WTC11 (cell line): ENCODE measurements at regions not wholly inside any gene's neighbourhood (a gene's known extent, or its start where the extent isn't known, plus 50 kb on each side); places are given as distances from the start of the nearest gene placed in this dataset.

Experiments
- ATAC-seq: fragments of 200-7000 bp; cut with Tn5 transposase; 2 replicates; pipeline ENCODE4 v1.10.0; 2021; ENCODE audit warnings: mild to moderate bottlenecking, moderate library complexity
- CTCF ChIA-PET: fragments of 300-600 bp; sonication (Branson Sonifier 250); formaldehyde crosslinking; loops from one replicate; lab custom pipeline; 2021; ENCODE audit warnings: antibody characterized with exemption; lab: Charles Lee
- POLR2A ChIA-PET: fragments of 350-600 bp; sonication (Branson Sonifier 250); formaldehyde crosslinking; loops from one replicate; lab custom pipeline; 2021; ENCODE audit warnings: antibody characterized with exemption; lab: Charles Lee
- DNase-seq: peaks from one replicate; pipeline ENCODE4 v3.0.0; 2021; ENCODE audit warnings: low spot score
- H3K27ac Mint-ChIP-seq: 2 replicates; pipeline ENCODE4 v1.8.0; 2021; ENCODE audit warnings: mixed read lengths
- H3K27me3 Mint-ChIP-seq: 2 replicates; pipeline ENCODE4 v1.8.0; 2021; ENCODE audit warnings: low read depth, mild to moderate bottlenecking, moderate library complexity, mixed read lengths
- H3K36me3 Mint-ChIP-seq: 2 replicates; pipeline ENCODE4 v1.8.0; 2021; ENCODE audit warnings: mixed read lengths
- H3K4me1 Mint-ChIP-seq: 2 replicates; pipeline ENCODE4 v1.8.0; 2022; ENCODE audit warnings: mixed read lengths
- H3K4me3 Mint-ChIP-seq: 2 replicates; pipeline ENCODE4 v1.8.0; 2021; ENCODE audit warnings: mild to moderate bottlenecking, moderate library complexity, mixed read lengths
- H3K9me3 Mint-ChIP-seq: 2 replicates; pipeline ENCODE4 v1.8.0; 2021; ENCODE audit warnings: mixed read lengths
- CREB1 ChIP-seq: sonication (generic); formaldehyde crosslinking; IDR thresholded peaks from 2 replicates; pipeline ENCODE4 v1.8.0; 2023; ENCODE audit warnings: mild to moderate bottlenecking, missing genetic modification reagents
- EMX1 ChIP-seq: fragments of 250-450 bp; sonication (Bioruptor Pico); IDR thresholded peaks from 2 replicates; pipeline ENCODE4 v1.8.0; 2021; ENCODE audit warnings: mild to moderate bottlenecking
- FOXK1 ChIP-seq: sonication (generic); formaldehyde crosslinking; IDR thresholded peaks from 2 replicates; pipeline ENCODE4 v1.8.0; 2022; ENCODE audit warnings: mild to moderate bottlenecking, moderate library complexity, missing genetic modification reagents
- FOXP1 ChIP-seq: sonication (generic); formaldehyde crosslinking; IDR thresholded peaks from 2 replicates; pipeline ENCODE4 v1.8.0; 2022; ENCODE audit warnings: missing genetic modification reagents, mild to moderate bottlenecking, moderate library complexity, borderline replicate concordance
- GRHL2 ChIP-seq: fragments of 250-450 bp; sonication (Bioruptor Pico); IDR thresholded peaks from 2 replicates; pipeline ENCODE4 v1.8.0; 2022; ENCODE audit warnings: mild to moderate bottlenecking, moderate library complexity; ENCODE audit not compliant: insufficient replicate concordance, severe bottlenecking
- NFYB ChIP-seq: sonication (generic); formaldehyde crosslinking; conservative IDR thresholded peaks from 2 replicates; pipeline ENCODE4 v1.8.0; 2022; ENCODE audit warnings: low read depth, missing genetic modification reagents
- NR1H2 ChIP-seq: sonication (generic); formaldehyde crosslinking; IDR thresholded peaks from 2 replicates; pipeline ENCODE4 v1.9.0; 2021; ENCODE audit warnings: mild to moderate bottlenecking, moderate library complexity, missing genetic modification reagents
- NR3C1 ChIP-seq: sonication (generic); formaldehyde crosslinking; conservative IDR thresholded peaks from 2 replicates; pipeline ENCODE4 v1.8.1; 2023; ENCODE audit warnings: low read depth, mild to moderate bottlenecking, missing genetic modification reagents
- SP1 ChIP-seq: sonication (generic); formaldehyde crosslinking; conservative IDR thresholded peaks from 2 replicates; pipeline ENCODE4 v1.8.1; 2022; ENCODE audit warnings: missing genetic modification reagents
- ZNF396 ChIP-seq: fragments of 250-450 bp; sonication (Bioruptor Pico); IDR thresholded peaks from 2 replicates; pipeline ENCODE4 v1.8.0; 2021; ENCODE audit warnings: mild to moderate bottlenecking, moderate library complexity, borderline replicate concordance
- TF ChIP-seq, protein P1 (sequence below): sonication (generic); formaldehyde crosslinking; IDR thresholded peaks from 2 replicates; pipeline ENCODE4 v1.8.1; 2023; ENCODE audit warnings: mild to moderate bottlenecking, missing genetic modification reagents, borderline replicate concordance
- TF ChIP-seq, protein P2 (sequence below): sonication (generic); formaldehyde crosslinking; IDR thresholded peaks from 2 replicates; pipeline ENCODE4 v1.8.0; 2023; ENCODE audit warnings: missing genetic modification reagents
- TF ChIP-seq, protein P3 (sequence below): fragments of 250-450 bp; sonication (Bioruptor Pico); conservative IDR thresholded peaks from 2 replicates; pipeline ENCODE4 v1.9.0; 2021; ENCODE audit warnings: mild to moderate bottlenecking
- TF ChIP-seq, protein P4 (sequence below): sonication (generic); formaldehyde crosslinking; IDR thresholded peaks from 2 replicates; pipeline ENCODE4 v1.8.1; 2022; ENCODE audit warnings: missing genetic modification reagents, borderline replicate concordance
- TF ChIP-seq, protein P5 (sequence below): sonication (generic); formaldehyde crosslinking; IDR thresholded peaks from 2 replicates; pipeline ENCODE4 v1.8.1; 2022; ENCODE audit warnings: mild to moderate bottlenecking, moderate library complexity, missing genetic modification reagents
- TF ChIP-seq, protein P6 (sequence below): sonication (generic); formaldehyde crosslinking; IDR thresholded peaks from 2 replicates; pipeline ENCODE4 v1.8.1; 2022; ENCODE audit warnings: low read depth, missing genetic modification reagents, borderline replicate concordance
- TF ChIP-seq, protein P7 (sequence below): fragments of 250-450 bp; sonication (Bioruptor Pico); IDR thresholded peaks from 2 replicates; pipeline ENCODE4 v2.1.2; 2022; ENCODE audit warnings: mild to moderate bottlenecking, moderate library complexity
- TF ChIP-seq, protein P8 (sequence below): sonication (generic); formaldehyde crosslinking; conservative IDR thresholded peaks from 2 replicates; pipeline ENCODE4 v1.8.1; 2023; ENCODE audit warnings: mild to moderate bottlenecking, low read depth, missing genetic modification reagents, moderate library complexity

DNA sequence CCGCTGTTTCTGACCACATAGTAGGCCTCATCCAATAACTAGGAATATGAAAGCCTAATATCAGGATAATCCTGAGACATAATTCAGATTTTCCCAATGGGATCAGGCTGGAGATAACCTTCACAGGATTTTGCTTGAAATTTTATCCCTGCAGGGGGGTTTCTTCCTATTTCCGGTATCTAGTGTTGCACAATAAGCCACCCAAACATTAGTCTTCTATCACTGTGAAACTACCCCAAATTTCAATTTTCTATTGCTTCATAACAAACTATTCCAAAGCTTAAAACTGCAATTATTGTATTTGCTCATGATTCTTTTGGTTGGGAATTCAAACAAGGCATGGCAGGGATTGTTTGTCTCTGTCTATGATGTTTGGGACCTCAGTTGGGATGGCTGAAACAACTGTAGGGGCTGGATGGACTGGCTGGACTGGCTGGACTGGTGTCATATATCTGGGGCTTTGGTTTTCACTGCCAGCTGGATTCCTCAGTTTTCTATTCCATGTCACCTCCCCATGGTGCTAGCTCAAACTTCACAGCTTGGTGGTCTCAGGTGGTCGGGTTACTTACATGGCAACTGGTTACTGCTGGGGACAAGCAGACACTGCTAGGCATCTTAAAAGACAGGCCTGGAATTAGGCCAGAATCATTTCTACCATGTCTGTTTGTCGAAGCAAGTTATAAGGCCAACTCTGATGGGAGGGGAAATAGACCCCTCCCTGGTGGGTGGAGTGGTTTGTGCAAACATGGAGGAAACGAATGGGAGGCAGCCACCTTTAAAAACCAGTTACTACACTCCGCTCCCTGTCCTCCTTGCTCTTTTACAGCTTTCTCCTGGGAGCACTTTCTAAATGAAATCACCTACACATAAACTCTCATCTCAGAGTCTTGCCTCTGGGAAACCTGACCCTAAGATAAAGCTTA, 88.2 kb upstream of the STT3B start:
- ChIA-PET CTCF (interaction anchor here (1.1 kb wide), 1 partner anchor 88 kb away, joined by 4 read pairs; the partner anchor contains the start of gene STT3B), POLR2A (interaction anchor here (0.6 kb wide), 2 partner anchors 88 to 1360 kb away, joined by 3 read pairs; partner anchors contain the start of gene STT3B)
- no peak for ATAC-seq
- H3K27ac Mint-ChIP-seq: no peak overlapping the region
- H3K9me3 Mint-ChIP-seq: no peaks in the 10 kb centered on the region
- no peaks in the 10 kb centered on the region for H3K36me3 Mint-ChIP-seq
- H3K4me1 Mint-ChIP-seq: peaks cover 17% of the 10 kb centered on the region
- no peaks in the 10 kb centered on the region for H3K27me3 Mint-ChIP-seq
- no peak for DNase-seq
- H3K4me3 Mint-ChIP-seq: no peak overlapping the region
- TF ChIP-seq, protein P1, sequence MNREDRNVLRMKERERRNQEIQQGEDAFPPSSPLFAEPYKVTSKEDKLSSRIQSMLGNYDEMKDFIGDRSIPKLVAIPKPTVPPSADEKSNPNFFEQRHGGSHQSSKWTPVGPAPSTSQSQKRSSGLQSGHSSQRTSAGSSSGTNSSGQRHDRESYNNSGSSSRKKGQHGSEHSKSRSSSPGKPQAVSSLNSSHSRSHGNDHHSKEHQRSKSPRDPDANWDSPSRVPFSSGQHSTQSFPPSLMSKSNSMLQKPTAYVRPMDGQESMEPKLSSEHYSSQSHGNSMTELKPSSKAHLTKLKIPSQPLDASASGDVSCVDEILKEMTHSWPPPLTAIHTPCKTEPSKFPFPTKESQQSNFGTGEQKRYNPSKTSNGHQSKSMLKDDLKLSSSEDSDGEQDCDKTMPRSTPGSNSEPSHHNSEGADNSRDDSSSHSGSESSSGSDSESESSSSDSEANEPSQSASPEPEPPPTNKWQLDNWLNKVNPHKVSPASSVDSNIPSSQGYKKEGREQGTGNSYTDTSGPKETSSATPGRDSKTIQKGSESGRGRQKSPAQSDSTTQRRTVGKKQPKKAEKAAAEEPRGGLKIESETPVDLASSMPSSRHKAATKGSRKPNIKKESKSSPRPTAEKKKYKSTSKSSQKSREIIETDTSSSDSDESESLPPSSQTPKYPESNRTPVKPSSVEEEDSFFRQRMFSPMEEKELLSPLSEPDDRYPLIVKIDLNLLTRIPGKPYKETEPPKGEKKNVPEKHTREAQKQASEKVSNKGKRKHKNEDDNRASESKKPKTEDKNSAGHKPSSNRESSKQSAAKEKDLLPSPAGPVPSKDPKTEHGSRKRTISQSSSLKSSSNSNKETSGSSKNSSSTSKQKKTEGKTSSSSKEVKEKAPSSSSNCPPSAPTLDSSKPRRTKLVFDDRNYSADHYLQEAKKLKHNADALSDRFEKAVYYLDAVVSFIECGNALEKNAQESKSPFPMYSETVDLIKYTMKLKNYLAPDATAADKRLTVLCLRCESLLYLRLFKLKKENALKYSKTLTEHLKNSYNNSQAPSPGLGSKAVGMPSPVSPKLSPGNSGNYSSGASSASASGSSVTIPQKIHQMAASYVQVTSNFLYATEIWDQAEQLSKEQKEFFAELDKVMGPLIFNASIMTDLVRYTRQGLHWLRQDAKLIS (CRISPR knock-in tag): no peak
- TF ChIP-seq SP1 (CRISPR knock-in tag) (no peak), NFYB (no peak), FOXP1 (CRISPR knock-in tag) (no peak), EMX1 (CRISPR knock-in tag) (no peak), GRHL2 (no peak), ZNF396 (CRISPR knock-in tag) (no peak), CREB1 (CRISPR knock-in tag) (no peak), FOXK1 (CRISPR knock-in tag) (no peak)
- TF ChIP-seq, protein P2, sequence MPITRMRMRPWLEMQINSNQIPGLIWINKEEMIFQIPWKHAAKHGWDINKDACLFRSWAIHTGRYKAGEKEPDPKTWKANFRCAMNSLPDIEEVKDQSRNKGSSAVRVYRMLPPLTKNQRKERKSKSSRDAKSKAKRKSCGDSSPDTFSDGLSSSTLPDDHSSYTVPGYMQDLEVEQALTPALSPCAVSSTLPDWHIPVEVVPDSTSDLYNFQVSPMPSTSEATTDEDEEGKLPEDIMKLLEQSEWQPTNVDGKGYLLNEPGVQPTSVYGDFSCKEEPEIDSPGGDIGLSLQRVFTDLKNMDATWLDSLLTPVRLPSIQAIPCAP (CRISPR knock-in tag): no peak
- TF ChIP-seq, protein P3, sequence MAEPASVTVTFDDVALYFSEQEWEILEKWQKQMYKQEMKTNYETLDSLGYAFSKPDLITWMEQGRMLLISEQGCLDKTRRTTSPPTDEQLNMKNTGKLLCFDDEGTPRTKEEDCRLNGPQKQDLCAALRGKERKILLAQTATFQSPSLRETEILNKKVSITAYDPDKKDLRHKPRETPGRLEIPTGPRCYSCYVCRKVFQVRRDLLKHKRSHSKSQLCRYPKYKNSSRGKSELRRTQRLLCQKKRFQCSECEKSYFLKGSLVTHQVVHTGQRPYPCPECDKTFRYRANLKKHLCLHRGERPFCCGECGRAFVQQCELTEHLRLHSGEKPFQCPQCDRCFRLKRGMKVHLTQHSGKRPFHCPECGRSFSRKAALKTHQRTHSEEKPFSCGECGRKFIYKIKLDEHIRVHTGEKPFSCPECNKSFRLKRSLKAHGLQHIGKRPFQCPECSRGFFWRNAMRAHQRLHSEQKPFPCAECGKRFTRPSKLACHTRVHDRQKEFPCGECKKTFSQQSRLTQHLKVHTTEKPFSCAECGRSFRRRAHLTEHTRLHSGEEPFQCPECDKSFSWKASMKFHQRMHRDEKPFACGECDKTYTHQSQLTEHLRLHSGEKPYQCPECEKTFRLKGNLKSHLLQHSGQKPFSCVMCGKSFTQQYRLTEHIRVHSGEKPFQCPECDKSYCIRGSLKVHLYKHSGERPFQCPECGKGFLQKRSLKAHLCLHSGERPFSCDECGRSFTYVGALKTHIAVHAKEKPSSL (CRISPR knock-in tag): no peak
- TF ChIP-seq, protein P4, sequence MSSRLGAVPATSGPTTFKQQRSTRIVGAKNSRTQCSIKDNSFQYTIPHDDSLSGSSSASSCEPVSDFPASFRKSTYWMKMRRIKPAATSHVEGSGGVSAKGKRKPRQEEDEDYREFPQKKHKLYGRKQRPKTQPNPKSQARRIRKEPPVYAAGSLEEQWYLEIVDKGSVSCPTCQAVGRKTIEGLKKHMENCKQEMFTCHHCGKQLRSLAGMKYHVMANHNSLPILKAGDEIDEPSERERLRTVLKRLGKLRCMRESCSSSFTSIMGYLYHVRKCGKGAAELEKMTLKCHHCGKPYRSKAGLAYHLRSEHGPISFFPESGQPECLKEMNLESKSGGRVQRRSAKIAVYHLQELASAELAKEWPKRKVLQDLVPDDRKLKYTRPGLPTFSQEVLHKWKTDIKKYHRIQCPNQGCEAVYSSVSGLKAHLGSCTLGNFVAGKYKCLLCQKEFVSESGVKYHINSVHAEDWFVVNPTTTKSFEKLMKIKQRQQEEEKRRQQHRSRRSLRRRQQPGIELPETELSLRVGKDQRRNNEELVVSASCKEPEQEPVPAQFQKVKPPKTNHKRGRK (CRISPR knock-in tag): no peak
- TF ChIP-seq, protein P5, sequence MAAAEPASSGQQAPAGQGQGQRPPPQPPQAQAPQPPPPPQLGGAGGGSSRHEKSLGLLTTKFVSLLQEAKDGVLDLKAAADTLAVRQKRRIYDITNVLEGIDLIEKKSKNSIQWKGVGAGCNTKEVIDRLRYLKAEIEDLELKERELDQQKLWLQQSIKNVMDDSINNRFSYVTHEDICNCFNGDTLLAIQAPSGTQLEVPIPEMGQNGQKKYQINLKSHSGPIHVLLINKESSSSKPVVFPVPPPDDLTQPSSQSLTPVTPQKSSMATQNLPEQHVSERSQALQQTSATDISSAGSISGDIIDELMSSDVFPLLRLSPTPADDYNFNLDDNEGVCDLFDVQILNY (CRISPR knock-in tag): no peak

DNA sequence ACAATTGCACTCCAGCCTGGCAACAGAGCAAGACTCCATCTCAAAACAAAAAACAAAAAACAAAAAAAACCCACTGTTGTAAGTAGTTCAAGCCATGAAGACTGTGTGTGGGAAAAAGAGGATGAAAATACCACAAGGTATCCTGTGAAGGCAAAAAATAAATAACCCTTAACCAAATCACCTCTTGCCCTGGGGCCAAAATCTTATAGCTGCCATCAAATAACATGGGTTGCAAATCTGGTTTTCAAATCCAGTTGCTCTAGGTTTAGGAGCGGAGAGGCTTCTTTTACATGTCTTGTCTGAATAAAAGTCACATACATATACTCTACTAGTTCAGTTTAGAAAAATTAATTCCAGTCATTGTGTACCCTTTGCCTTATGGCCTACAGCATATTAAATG, 87.0 kb upstream of the STT3B start:
- CTCF ChIA-PET: no interaction called here
- no peak for ATAC-seq
- no peak for TF ChIP-seq NR1H2 (CRISPR knock-in tag)
- TF ChIP-seq, protein P6, sequence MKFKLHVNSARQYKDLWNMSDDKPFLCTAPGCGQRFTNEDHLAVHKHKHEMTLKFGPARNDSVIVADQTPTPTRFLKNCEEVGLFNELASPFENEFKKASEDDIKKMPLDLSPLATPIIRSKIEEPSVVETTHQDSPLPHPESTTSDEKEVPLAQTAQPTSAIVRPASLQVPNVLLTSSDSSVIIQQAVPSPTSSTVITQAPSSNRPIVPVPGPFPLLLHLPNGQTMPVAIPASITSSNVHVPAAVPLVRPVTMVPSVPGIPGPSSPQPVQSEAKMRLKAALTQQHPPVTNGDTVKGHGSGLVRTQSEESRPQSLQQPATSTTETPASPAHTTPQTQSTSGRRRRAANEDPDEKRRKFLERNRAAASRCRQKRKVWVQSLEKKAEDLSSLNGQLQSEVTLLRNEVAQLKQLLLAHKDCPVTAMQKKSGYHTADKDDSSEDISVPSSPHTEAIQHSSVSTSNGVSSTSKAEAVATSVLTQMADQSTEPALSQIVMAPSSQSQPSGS (CRISPR knock-in tag): no peak
- TF ChIP-seq, protein P7, sequence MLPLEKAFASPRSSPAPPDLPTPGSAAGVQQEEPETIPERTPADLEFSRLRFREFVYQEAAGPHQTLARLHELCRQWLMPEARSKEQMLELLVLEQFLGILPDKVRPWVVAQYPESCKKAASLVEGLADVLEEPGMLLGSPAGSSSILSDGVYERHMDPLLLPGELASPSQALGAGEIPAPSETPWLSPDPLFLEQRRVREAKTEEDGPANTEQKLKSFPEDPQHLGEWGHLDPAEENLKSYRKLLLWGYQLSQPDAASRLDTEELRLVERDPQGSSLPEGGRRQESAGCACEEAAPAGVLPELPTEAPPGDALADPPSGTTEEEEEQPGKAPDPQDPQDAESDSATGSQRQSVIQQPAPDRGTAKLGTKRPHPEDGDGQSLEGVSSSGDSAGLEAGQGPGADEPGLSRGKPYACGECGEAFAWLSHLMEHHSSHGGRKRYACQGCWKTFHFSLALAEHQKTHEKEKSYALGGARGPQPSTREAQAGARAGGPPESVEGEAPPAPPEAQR (CRISPR knock-in tag): no peak
- TF ChIP-seq, protein P8, sequence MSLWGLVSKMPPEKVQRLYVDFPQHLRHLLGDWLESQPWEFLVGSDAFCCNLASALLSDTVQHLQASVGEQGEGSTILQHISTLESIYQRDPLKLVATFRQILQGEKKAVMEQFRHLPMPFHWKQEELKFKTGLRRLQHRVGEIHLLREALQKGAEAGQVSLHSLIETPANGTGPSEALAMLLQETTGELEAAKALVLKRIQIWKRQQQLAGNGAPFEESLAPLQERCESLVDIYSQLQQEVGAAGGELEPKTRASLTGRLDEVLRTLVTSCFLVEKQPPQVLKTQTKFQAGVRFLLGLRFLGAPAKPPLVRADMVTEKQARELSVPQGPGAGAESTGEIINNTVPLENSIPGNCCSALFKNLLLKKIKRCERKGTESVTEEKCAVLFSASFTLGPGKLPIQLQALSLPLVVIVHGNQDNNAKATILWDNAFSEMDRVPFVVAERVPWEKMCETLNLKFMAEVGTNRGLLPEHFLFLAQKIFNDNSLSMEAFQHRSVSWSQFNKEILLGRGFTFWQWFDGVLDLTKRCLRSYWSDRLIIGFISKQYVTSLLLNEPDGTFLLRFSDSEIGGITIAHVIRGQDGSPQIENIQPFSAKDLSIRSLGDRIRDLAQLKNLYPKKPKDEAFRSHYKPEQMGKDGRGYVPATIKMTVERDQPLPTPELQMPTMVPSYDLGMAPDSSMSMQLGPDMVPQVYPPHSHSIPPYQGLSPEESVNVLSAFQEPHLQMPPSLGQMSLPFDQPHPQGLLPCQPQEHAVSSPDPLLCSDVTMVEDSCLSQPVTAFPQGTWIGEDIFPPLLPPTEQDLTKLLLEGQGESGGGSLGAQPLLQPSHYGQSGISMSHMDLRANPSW (CRISPR knock-in tag): no peak
- no peak for TF ChIP-seq NR3C1

More for the DNA sequence above, 87.0 kb upstream of the STT3B start:
- H3K9me3 Mint-ChIP-seq: no peaks in the 10 kb centered on the region
- H3K4me1 Mint-ChIP-seq: 0 out of 2 replicates have a peak, but pooled peaks cover 6% of the 10 kb centered on the region
- H3K27ac Mint-ChIP-seq: no peak overlapping the region
- H3K4me3 Mint-ChIP-seq: no peak overlapping the region
- no peaks in the 10 kb centered on the region for H3K27me3 Mint-ChIP-seq
- POLR2A ChIA-PET: no interaction called here
- H3K36me3 Mint-ChIP-seq: no peaks in the 10 kb centered on the region
- DNase-seq: no peak
